Vagina (tissue), 2 donors: ENCODE measurements at regions not wholly inside any gene's neighbourhood (a gene's known extent, or its start where the extent isn't known, plus 50 kb on each side); places are given as distances from the start of the nearest gene placed in this dataset.

Source experiments
- DNase-seq, 2 donors: peaks; one replicate each; pipeline ENCODE4 v3.0.0-alpha.2; 2017; ENCODE audit errors: extremely low spot score in 2 of 2
- H3K27ac ChIP-seq: fragments of 200-600 bp; sonication (generic); one replicate; pipeline ENCODE4 v1.5.1; 2019
- H3K27me3 ChIP-seq: fragments of 200-600 bp; sonication (generic); one replicate; pipeline ENCODE4 v1.5.1; 2019
- H3K36me3 ChIP-seq, 2 donors: fragments of 200-600 bp; sonication (generic); one replicate each; pipeline ENCODE4 v1.5.1; 2017 to 2019
- H3K4me1 ChIP-seq: fragments of 200-600 bp; sonication (generic); one replicate; pipeline ENCODE4 v1.5.1; 2019
- H3K4me3 ChIP-seq, 2 donors: fragments of 200-600 bp; sonication (generic); 1 replicate in 1 of 2; 2 replicates in 1 of 2; pipeline ENCODE4 v1.5.1; 2016 to 2019
- H3K9me3 ChIP-seq: fragments of 200-600 bp; sonication (generic); one replicate; pipeline ENCODE4 v1.5.1; 2019
- CTCF ChIP-seq, 3 experiments: fragments of 450-650 bp in 2 of 3; fragments of 200-600 bp in 1 of 3; sonication (generic) in 1 of 3; IDR thresholded peaks; one replicate each; pipeline ENCODE4 v1.5.1; 2017 to 2019; ENCODE audit warnings: antibody characterized with exemption in 3 of 3, mild to moderate bottlenecking in 2 of 3, moderate library complexity in 2 of 3
- POLR2A ChIP-seq, 2 donors: fragments of 450-650 bp; IDR thresholded peaks; one replicate each; pipeline ENCODE4 v1.6.1; 2017; ENCODE audit warnings: antibody characterized with exemption in 2 of 2, mild to moderate bottlenecking in 2 of 2, moderate library complexity in 2 of 2
- POLR2AphosphoS5 ChIP-seq, 2 donors: sonication (generic); formaldehyde crosslinking; IDR thresholded peaks; one replicate each; pipeline ENCODE4 v1.9.0; 2017; ENCODE audit warnings: antibody characterized with exemption in 2 of 2, mild to moderate bottlenecking in 2 of 2, low read depth in 1 of 2; ENCODE audit not compliant: insufficient read depth in 1 of 2
- intact Hi-C: fragments of 100-400 bp; cut with DNase I; formaldehyde crosslinking; loops from one replicate; pipeline ENCODE4 v1.15.1; 2023

DNA sequence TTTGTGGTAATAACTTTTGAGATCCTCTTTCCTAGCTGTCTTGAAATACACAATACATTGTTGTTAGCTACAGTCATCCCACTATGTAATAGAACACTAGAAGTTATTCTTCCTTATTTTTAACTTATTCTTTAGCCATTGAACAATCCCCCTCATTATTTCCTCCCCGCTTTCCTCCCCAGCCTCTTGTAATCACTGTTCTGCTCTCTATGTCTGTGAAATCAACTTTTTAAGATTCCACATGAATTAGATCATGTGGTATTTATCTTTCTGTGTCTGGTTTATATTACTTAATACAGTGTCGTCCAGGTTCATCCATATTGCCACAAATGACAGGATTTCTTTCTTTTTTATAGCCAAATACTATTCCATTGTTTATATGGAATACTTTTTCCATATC is 72.9 kb downstream of the SLC10A2 start:
- Histone ChIP-seq H3K4me1 (no peaks in the 10 kb centered on the region), H3K4me3 (no peak overlapping the region), H3K9me3 (no peaks in the 10 kb centered on the region), H3K36me3 (no peaks in the 10 kb centered on the region), H3K27me3 (no peaks in the 10 kb centered on the region), H3K27ac (no peak overlapping the region)
- DNase-seq, result no peak
- no peak for TF ChIP-seq POLR2A (IDR thresholded peaks at IDR 0.05)
- TF ChIP-seq POLR2AphosphoS5 (IDR thresholded peaks at IDR 0.05; ENCODE audit: insufficient read depth in 1 of 2, low read depth in 1 of 2), result no peak
- TF ChIP-seq CTCF (IDR thresholded peaks at IDR 0.05), result no peak
- intact Hi-C loops, result no loop called here

- no peak for TF ChIP-seq POLR2AphosphoS5 (IDR thresholded peaks at IDR 0.05; ENCODE audit: insufficient read depth in 1 of 2, low read depth in 1 of 2)
- no peak for TF ChIP-seq POLR2A (IDR thresholded peaks at IDR 0.05)
- TF ChIP-seq CTCF (IDR thresholded peaks at IDR 0.05), result no peak
- Histone ChIP-seq H3K4me3 (no peak overlapping the region), H3K9me3 (no peaks in the 10 kb centered on the region), H3K27ac (no peak overlapping the region), H3K36me3 (no peaks in the 10 kb centered on the region), H3K4me1 (no peaks in the 10 kb centered on the region), H3K27me3 (no peaks in the 10 kb centered on the region)
- intact Hi-C loops, result no loop called here
- DNase-seq, result no peak
Observed at GRCh38 chr13:102984210-102984609, 82.0 kb downstream of the SLC10A2 start.

GRCh38 chr13:102983496-102983895 is 82.7 kb downstream of the SLC10A2 start:
- Histone ChIP-seq H3K4me1 (no peaks in the 10 kb centered on the region), H3K36me3 (no peaks in the 10 kb centered on the region), H3K27ac (no peak overlapping the region), H3K27me3 (no peaks in the 10 kb centered on the region), H3K4me3 (no peak overlapping the region), H3K9me3 (no peaks in the 10 kb centered on the region)
- no peak for DNase-seq
- intact Hi-C loops, result no loop called here
- no peak for TF ChIP-seq POLR2AphosphoS5 (IDR thresholded peaks at IDR 0.05; ENCODE audit: insufficient read depth in 1 of 2, low read depth in 1 of 2)
- no peak for TF ChIP-seq POLR2A (IDR thresholded peaks at IDR 0.05)
- no peak for TF ChIP-seq CTCF (IDR thresholded peaks at IDR 0.05)

- Histone ChIP-seq H3K4me1 (no peaks in the 10 kb centered on the region), H3K27ac (no peak overlapping the region), H3K27me3 (no peaks in the 10 kb centered on the region), H3K4me3 (no peak overlapping the region), H3K9me3 (no peaks in the 10 kb centered on the region), H3K36me3 (no peaks in the 10 kb centered on the region)
- no peak for TF ChIP-seq POLR2AphosphoS5 (IDR thresholded peaks at IDR 0.05; ENCODE audit: insufficient read depth in 1 of 2, low read depth in 1 of 2)
- no peak for TF ChIP-seq CTCF (IDR thresholded peaks at IDR 0.05)
- no peak for TF ChIP-seq POLR2A (IDR thresholded peaks at IDR 0.05)
- DNase-seq, result no peak
- intact Hi-C loops, result no loop called here
Observed at GRCh38 chr13:102980331-102980982, 85.8 kb downstream of the SLC10A2 start.

DNA sequence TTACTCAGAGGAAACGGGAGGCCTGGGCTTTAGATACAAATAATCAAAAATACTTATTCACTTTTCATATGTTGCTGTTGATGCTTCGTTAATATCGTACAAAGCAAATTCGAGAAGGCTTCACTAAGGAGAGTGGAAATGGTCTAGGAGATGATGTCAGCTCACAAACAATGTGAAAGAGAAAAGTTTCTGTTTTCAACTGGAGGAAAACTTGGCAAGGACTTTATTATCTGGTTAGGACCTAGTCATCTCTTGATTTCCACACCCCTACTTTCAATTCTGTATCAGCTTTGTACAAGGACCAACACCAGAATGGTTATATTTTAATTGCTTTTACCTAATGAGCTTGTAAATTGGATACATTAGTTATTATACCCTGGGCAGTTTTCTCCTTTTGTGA is 88.0 kb downstream of the SLC10A2 start:
- DNase-seq, result no peak
- Histone ChIP-seq H3K4me3 (peak overlapping the region; percentile 8 to 28), H3K36me3 (no peaks in the 10 kb centered on the region), H3K4me1 (no peaks in the 10 kb centered on the region), H3K9me3 (no peaks in the 10 kb centered on the region), H3K27me3 (no peaks in the 10 kb centered on the region), H3K27ac (no peak overlapping the region)
- intact Hi-C loops, result no loop called here
- no peak for TF ChIP-seq POLR2A (IDR thresholded peaks at IDR 0.05)
- no peak for TF ChIP-seq POLR2AphosphoS5 (IDR thresholded peaks at IDR 0.05; ENCODE audit: insufficient read depth in 1 of 2, low read depth in 1 of 2)
- no peak for TF ChIP-seq CTCF (IDR thresholded peaks at IDR 0.05)
